ENCODE measurements at regions not wholly inside any gene's neighbourhood (a gene's known extent, or its start where the extent isn't known, plus 50 kb on each side); places are given as distances from the start of the nearest gene placed in this dataset.
"Not testable (repeated sequence)": the region's sequence is repeated elsewhere in the genome, so short reads cannot be mapped to it uniquely, and the experiment has no call there.

DNA sequence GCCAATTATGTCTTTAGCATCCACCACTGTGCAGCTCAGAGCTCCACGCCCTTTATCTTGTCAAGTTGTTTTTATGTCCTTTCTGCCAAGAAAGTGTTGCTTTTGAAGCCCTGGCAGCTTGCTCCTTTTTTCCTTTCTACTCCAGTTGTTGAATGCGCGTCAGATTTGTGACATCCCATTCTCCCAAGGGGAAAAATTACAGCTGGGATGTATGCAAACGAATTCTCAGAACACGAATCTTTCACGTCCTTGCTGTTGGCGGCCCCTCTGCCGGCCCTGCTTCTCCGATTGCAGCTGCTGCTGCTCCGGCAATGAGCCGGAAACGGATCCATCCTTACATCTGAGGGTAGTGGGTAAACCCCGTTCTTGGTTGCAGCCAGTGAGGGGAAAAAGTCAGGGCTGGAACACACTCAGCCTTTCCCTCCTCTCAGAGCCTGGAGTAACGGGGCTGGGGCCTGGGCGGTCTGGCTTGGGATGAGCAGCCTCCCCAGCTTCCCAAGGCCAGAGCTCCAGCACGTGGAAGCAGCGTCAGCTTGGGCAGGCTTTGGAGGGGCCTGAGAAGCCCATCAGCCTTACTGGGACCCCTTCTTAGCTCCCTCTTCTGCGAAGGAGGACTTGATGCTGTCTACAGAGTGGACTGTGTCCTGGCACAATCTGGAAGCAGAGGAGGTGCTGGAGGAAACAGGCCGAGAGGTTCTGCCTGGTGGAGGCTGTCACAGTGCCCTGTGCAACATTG, 79.0 kb upstream of the CHST15 start:
- no peak overlapping the region for H3K4me3 ChIP-seq (replicated peaks in 1 of 2; ENCODE audit: low read depth in 2 of 2, low read length in 2 of 2)
- TF ChIP-seq, protein P1, sequence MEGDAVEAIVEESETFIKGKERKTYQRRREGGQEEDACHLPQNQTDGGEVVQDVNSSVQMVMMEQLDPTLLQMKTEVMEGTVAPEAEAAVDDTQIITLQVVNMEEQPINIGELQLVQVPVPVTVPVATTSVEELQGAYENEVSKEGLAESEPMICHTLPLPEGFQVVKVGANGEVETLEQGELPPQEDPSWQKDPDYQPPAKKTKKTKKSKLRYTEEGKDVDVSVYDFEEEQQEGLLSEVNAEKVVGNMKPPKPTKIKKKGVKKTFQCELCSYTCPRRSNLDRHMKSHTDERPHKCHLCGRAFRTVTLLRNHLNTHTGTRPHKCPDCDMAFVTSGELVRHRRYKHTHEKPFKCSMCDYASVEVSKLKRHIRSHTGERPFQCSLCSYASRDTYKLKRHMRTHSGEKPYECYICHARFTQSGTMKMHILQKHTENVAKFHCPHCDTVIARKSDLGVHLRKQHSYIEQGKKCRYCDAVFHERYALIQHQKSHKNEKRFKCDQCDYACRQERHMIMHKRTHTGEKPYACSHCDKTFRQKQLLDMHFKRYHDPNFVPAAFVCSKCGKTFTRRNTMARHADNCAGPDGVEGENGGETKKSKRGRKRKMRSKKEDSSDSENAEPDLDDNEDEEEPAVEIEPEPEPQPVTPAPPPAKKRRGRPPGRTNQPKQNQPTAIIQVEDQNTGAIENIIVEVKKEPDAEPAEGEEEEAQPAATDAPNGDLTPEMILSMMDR (IDR thresholded peaks at IDR 0.05; ENCODE audit: low read depth, low read length), result no peak
- DNase-seq (ENCODE audit: low read depth in 2 of 2), result peak in 1 of 2 donors; percentile 64

DNA sequence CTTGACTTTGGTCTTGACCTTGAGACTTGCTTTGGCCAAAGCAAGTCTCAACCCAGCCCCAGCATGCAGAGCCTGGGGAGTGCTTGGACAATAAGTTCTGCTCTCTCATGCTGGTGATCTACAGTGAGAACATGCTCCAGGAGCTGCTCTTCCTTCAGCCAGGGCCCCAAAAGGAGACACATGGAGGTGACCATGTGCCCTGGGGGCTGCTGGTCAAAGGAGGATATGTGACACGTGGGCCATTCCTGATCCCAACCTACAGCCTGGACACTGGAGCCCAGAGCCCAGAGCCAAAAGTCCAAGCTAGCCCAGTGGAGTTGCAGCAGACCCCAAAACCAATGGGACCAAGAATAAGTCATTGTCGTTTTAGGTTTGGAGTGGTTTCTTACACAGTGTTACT, 78.2 kb upstream of the CHST15 start:
- no peak overlapping the region for H3K4me3 ChIP-seq (replicated peaks in 1 of 2; ENCODE audit: low read depth in 2 of 2, low read length in 2 of 2)
- DNase-seq (ENCODE audit: low read depth in 2 of 2), result no peak
- TF ChIP-seq, protein P1 (IDR thresholded peaks at IDR 0.05; ENCODE audit: low read depth, low read length), result no peak

DNA sequence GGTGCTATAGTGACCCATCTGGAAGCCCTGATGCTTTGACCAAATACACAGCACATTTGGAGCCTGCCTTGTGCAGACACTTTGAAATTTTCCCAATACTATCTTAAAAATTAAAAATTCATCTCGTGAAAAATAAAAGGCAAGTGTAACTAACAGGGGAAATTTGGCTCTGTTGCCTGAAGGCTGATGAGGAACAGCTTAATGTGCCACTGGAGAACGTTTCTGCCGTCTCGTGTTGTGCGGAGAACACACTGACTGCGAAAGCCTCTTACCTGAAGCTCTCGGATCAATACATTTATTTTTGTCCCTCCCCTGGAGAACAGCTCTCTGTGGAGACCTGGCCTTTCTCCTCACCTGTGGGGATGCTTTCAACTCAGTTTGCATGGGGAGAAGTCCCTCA, 77.2 kb upstream of the CHST15 start:
- DNase-seq (ENCODE audit: low read depth in 2 of 2), result no peak
- H3K4me3 ChIP-seq (replicated peaks in 1 of 2; ENCODE audit: low read depth in 2 of 2, low read length in 2 of 2), result no peak overlapping the region
- TF ChIP-seq, protein P1 (IDR thresholded peaks at IDR 0.05; ENCODE audit: low read depth, low read length), result no peak

DNA sequence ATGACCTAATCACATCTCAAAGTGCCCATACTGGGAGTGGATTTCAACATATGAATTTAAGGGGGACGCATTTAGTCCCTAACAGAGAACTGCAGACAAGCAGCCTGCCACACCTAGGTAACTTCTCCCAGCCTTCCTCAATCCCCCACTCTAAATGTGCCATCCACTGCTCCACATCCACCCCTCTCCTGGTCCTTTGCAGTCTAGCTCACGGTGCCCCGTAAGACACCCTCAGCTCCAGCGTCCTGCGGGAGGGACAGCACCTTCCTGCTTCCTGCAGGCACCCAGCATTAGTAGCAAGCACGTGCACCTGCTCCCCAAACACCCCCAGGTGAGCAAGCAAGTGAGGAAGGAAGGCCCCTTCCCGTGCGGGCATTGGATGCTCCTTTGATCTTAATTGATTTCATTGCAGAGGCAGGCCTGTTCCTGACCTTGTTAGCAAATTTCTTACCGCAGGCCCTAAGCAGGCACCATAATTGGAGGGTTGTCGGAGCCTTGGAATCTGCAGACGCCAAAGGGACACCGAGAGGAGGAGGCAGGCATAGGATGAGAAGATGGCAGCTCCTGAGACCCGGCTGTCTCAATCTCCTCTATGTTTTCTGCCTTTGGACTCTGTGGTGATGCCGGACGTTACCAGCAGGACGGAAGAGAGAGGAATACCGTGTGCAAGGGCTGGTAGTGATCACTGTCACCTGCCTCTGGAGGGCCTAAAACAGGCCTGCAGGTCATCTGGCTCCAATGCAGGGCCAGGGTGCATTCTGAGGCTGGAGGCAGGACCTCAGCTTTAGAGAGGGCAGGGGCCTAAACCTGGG, 75.8 kb upstream of the CHST15 start:
- TF ChIP-seq, protein P1 (IDR thresholded peaks at IDR 0.05; ENCODE audit: low read depth, low read length), result no peak
- H3K4me3 ChIP-seq (replicated peaks in 1 of 2; ENCODE audit: low read depth in 2 of 2, low read length in 2 of 2), result no peak overlapping the region
- DNase-seq (ENCODE audit: low read depth in 2 of 2), result no peak

DNA sequence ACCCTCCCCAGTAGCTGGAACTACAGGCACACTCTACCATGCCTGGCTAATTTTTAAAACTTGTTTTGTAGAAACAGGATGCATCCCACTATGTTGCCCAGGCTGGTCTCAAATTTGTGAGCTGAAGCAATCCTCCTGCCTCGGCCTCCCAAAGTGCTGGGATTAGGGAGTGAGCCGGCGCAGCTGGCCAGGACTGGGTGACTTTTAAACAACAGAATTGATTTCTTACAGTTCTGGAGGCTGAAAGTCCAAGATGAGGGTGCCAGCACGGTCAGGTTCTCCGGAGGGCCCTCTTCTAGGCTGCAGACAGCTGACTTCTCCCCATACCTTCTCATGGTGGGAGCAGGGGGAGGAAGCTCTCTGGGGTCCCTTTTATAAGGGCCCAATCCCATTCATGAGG, 75.2 kb upstream of the CHST15 start:
- H3K4me3 ChIP-seq (replicated peaks in 1 of 2; ENCODE audit: low read depth in 2 of 2, low read length in 2 of 2), result no peak overlapping the region
- TF ChIP-seq, protein P1 (IDR thresholded peaks at IDR 0.05; ENCODE audit: low read depth, low read length), result no peak
- DNase-seq (ENCODE audit: low read depth in 2 of 2), result no peak

DNA sequence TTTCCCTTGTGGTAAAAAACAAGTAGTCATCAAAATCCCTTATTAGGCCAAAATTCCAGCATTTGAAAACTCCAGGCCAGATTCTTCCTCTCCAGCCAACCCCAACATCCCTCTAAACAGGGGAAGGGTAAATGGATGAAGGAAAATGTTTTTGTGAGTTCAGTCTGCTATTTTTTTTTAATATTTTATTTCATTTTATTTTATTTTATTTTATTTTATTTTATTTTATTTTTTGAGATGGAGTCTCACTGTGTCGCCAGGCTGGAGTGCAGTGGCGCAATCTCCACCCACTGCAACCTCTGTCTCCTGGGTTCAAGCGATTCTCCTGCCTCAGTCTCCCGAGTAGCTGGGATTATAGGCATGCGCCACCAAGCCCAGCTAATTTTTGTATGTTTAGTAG, 74.5 kb upstream of the CHST15 start:
- not testable (repeated sequence) for H3K4me3 ChIP-seq (replicated peaks in 1 of 2; ENCODE audit: low read depth in 2 of 2, low read length in 2 of 2)

DNA sequence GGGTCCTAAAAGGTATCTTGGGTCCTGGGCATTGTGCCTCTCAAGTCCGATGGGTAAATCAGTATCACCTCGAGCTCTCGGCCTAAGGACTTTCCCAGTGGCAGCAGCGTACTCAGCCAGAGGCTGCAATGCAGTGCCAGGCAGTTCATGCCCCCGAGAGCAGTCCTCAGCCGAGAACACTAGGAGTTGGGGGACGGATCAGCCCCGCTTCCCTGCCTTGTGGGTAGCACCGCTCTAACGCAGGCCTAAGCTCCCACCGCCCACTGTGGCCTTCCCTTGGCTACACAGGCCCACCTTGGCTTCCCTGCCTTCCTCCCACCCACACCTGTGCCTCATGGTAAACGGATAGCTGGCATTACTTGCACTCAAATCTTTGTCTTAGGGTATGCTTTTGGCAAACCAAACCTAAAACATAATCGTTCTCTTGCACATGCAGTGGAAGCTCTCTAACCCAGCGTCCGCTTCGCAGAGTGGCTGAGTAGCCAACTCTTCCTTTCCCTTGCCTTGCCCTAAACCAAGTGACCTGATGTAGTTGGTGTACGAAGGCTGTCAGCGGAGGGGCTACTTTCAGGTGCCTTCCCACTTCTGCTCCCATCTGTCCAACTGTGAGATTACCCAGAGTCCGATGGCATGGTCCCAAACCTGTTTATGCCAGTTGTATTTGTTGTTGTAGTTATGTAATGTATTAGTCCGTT, 73.2 kb upstream of the CHST15 start:
- TF ChIP-seq, protein P1 (IDR thresholded peaks at IDR 0.05; ENCODE audit: low read depth, low read length), result no peak
- H3K4me3 ChIP-seq (replicated peaks in 1 of 2; ENCODE audit: low read depth in 2 of 2, low read length in 2 of 2), result no peak overlapping the region
- no peak for DNase-seq (ENCODE audit: low read depth in 2 of 2)

More for the DNA sequence above, 74.5 kb upstream of the CHST15 start:
- not testable (repeated sequence) for DNase-seq (ENCODE audit: low read depth in 2 of 2)
